ENCODE measurements at regions not wholly inside any gene's neighbourhood (a gene's known extent, or its start where the extent isn't known, plus 50 kb on each side); places are given as distances from the start of the nearest gene placed in this dataset.

- H3K79me2 ChIP-seq (ENCODE audit: control insufficient read depth, insufficient read depth, low read length): no peaks in the 10 kb centered on the region
- WGBS (ENCODE audit: insufficient coverage): 70% methylated on average over 3 of the region's 4 CpGs
- no peaks in the 10 kb centered on the region for H3K9me3 Mint-ChIP-seq (ENCODE audit: insufficient read depth)
- no peaks in the 10 kb centered on the region for H3K27me3 Mint-ChIP-seq
- no peak overlapping the region for H3K9ac ChIP-seq (ENCODE audit: low read length)
- DNase-seq (no peak), ATAC-seq (ENCODE audit: low read depth) (no peak)
- ChIA-PET CTCF (no interaction called here), POLR2A (no interaction called here)
- H3K4me1 ChIP-seq (ENCODE audit: control insufficient read depth in 2 of 2, insufficient read depth in 2 of 2, low read length in 2 of 2): no peaks in the 10 kb centered on the region
- H3K4me3 ChIP-seq (ENCODE audit: control extremely low read depth in 1 of 5, extremely low read depth in 1 of 5, insufficient read depth in 1 of 5, low read depth in 2 of 5, low read length in 4 of 5): no peak overlapping the region
- no peaks in the 10 kb centered on the region for H3K36me3 ChIP-seq (replicated peaks in 1 of 2; ENCODE audit: control extremely low read depth in 1 of 2, control insufficient read depth in 1 of 2, extremely low read depth in 1 of 2, insufficient read depth in 2 of 2, low read length in 1 of 2)
- H4K20me1 ChIP-seq (ENCODE audit: control insufficient read depth, insufficient read depth, low read length, poor library complexity, severe bottlenecking): no peaks in the 10 kb centered on the region
- no peak for TF ChIP-seq CTCF (IDR thresholded peaks at IDR 0.05)
- TF ChIP-seq EZH2 (IDR thresholded peaks at IDR 0.05; ENCODE audit: borderline replicate concordance, insufficient read depth, low read depth, low read length, poor library complexity, severe bottlenecking): no peak
- intact Hi-C loops (cut with micrococcal nuclease): no loop called here
- no peak overlapping the region for H3K27ac Mint-ChIP-seq
- H3K4me1 Mint-ChIP-seq: no peaks in the 10 kb centered on the region
- H3K4me2 ChIP-seq (replicated peaks; ENCODE audit: low read depth, low read length, poor library complexity, severe bottlenecking): no peak overlapping the region
- H3K27me3 ChIP-seq (replicated peaks in 1 of 4; ENCODE audit: control extremely low read depth in 1 of 4, control insufficient read depth in 3 of 4, insufficient read depth in 4 of 4, low read length in 3 of 4): no peaks in the 10 kb centered on the region
- no peak overlapping the region for H3K27ac ChIP-seq (ENCODE audit: low read length in 2 of 2)
- no peak overlapping the region for H2AFZ ChIP-seq (ENCODE audit: insufficient read depth, low read depth, low read length, poor library complexity, severe bottlenecking)
- peaks cover 0 to 9% (median 0%) of the 10 kb centered on the region in 3 donors for H3K9me3 ChIP-seq (ENCODE audit: control extremely low read depth in 1 of 3, control insufficient read depth in 2 of 3, insufficient read depth in 1 of 3, low read length in 2 of 3)
- H3K4me3 Mint-ChIP-seq: no peak overlapping the region
These were observed 103.3 kb upstream of the TAS2R1 start for GRCh38 chr5:9733486-9733885.

GRCh38 chr5:9731159-9731558, 101.0 kb upstream of the TAS2R1 start:
- POLR2A ChIA-PET: no interaction called here

More at GRCh38 chr5:9731159-9731558, 101.0 kb upstream of the TAS2R1 start:
- ATAC-seq (ENCODE audit: low read depth): no peak
- no peak overlapping the region for H3K4me3 Mint-ChIP-seq
- TF ChIP-seq CTCF (IDR thresholded peaks at IDR 0.05): no peak
- no peak for TF ChIP-seq EZH2 (IDR thresholded peaks at IDR 0.05; ENCODE audit: borderline replicate concordance, insufficient read depth, low read depth, low read length, poor library complexity, severe bottlenecking)
- Histone ChIP-seq H3K36me3 (replicated peaks in 1 of 2; ENCODE audit: control extremely low read depth in 1 of 2, control insufficient read depth in 1 of 2, extremely low read depth in 1 of 2, insufficient read depth in 2 of 2, low read length in 1 of 2) (no peaks in the 10 kb centered on the region), H3K9ac (ENCODE audit: low read length) (no peak overlapping the region), H3K4me1 (ENCODE audit: control insufficient read depth in 2 of 2, insufficient read depth in 2 of 2, low read length in 2 of 2) (no peaks in the 10 kb centered on the region), H3K4me2 (replicated peaks; ENCODE audit: low read depth, low read length, poor library complexity, severe bottlenecking) (no peak overlapping the region), H3K27ac (ENCODE audit: low read length in 2 of 2) (no peak overlapping the region), H3K9me3 (ENCODE audit: control extremely low read depth in 1 of 3, control insufficient read depth in 2 of 3, insufficient read depth in 1 of 3, low read length in 2 of 3) (peaks cover 0 to 13% (median 0%) of the 10 kb centered on the region in 3 donors), H3K27me3 (replicated peaks in 1 of 4; ENCODE audit: control extremely low read depth in 1 of 4, control insufficient read depth in 3 of 4, insufficient read depth in 4 of 4, low read length in 3 of 4) (no peaks in the 10 kb centered on the region), H3K79me2 (ENCODE audit: control insufficient read depth, insufficient read depth, low read length) (no peaks in the 10 kb centered on the region), H3K4me3 (ENCODE audit: control extremely low read depth in 1 of 5, extremely low read depth in 1 of 5, insufficient read depth in 1 of 5, low read depth in 2 of 5, low read length in 4 of 5) (no peak overlapping the region), H2AFZ (ENCODE audit: insufficient read depth, low read depth, low read length, poor library complexity, severe bottlenecking) (no peak overlapping the region), H4K20me1 (ENCODE audit: control insufficient read depth, insufficient read depth, low read length, poor library complexity, severe bottlenecking) (no peaks in the 10 kb centered on the region)
- H3K27me3 Mint-ChIP-seq: no peaks in the 10 kb centered on the region
- H3K27ac Mint-ChIP-seq: no peak overlapping the region
- no peaks in the 10 kb centered on the region for H3K9me3 Mint-ChIP-seq (ENCODE audit: insufficient read depth)
- intact Hi-C loops (cut with micrococcal nuclease): no loop called here
- WGBS (ENCODE audit: insufficient coverage): 82% methylated on average over 11 of the region's 11 CpGs
- no peaks in the 10 kb centered on the region for H3K4me1 Mint-ChIP-seq
- no peak for DNase-seq
- CTCF ChIA-PET: no interaction called here

Measured in B cell (primary cell).